Fibroblast of lung (primary cell): ENCODE measurements at regions not wholly inside any gene's neighbourhood (a gene's known extent, or its start where the extent isn't known, plus 50 kb on each side); places are given as distances from the start of the nearest gene placed in this dataset.
A peak's percentile ranks its signal among the peaks of the same experiment; 100 is the strongest.

Experiments
- DNase-seq, 2 donors: peaks; one replicate each; pipeline versions ENCODE4 v3.0.0 to v3.0.0-alpha.2; 2010; ENCODE audit warnings: low read depth in 2 of 2
- H2AFZ ChIP-seq: 2 replicates; pipeline ENCODE4 v1.5.1; 2012; ENCODE audit warnings: low read length, control low read depth, inconsistent platforms
- H3K27ac ChIP-seq: 2 replicates; pipeline ENCODE4 v1.5.1; 2011; ENCODE audit warnings: low read length, control low read depth; ENCODE audit not compliant: insufficient read depth
- H3K27me3 ChIP-seq: 2 replicates; pipeline ENCODE4 v1.5.1; 2011; ENCODE audit warnings: mild to moderate bottlenecking, low read length; ENCODE audit not compliant: control insufficient read depth, insufficient read depth
- H3K36me3 ChIP-seq: 2 replicates; pipeline ENCODE4 v1.5.1; 2011; ENCODE audit warnings: low read length; ENCODE audit not compliant: control insufficient read depth, insufficient read depth
- H3K4me1 ChIP-seq: 2 replicates; pipeline ENCODE4 v1.5.1; 2011; ENCODE audit warnings: low read length; ENCODE audit not compliant: control insufficient read depth, insufficient read depth; ENCODE audit errors: extremely low read depth
- H3K4me2 ChIP-seq: 2 replicates; pipeline ENCODE4 v1.5.1; 2011; ENCODE audit warnings: low read length, control low read depth; ENCODE audit not compliant: insufficient read depth; ENCODE audit errors: extremely low read depth
- H3K4me3 ChIP-seq, 4 experiments: fragments of 200-600 bp in 1 of 4; sonication (generic) in 1 of 4; replicated peaks in 1 of 4; 2 replicates each; pipeline ENCODE4 v1.5.1; 2011 to 2016; ENCODE audit warnings: low read length in 4 of 4, low read depth in 3 of 4, mild to moderate bottlenecking in 3 of 4, control low read depth in 2 of 4, inconsistent platforms in 1 of 4, mixed read lengths in 1 of 4; ENCODE audit not compliant: insufficient read depth in 1 of 4; ENCODE audit errors: control extremely low read depth in 1 of 4
- H3K79me2 ChIP-seq: 2 replicates; pipeline ENCODE4 v1.5.1; 2012; ENCODE audit warnings: mild to moderate bottlenecking, low read length, inconsistent platforms; ENCODE audit not compliant: control insufficient read depth, insufficient read depth
- H3K9ac ChIP-seq: 2 replicates; pipeline ENCODE4 v1.5.1; 2011; ENCODE audit warnings: mild to moderate bottlenecking, low read length, control low read depth; ENCODE audit not compliant: insufficient read depth
- H3K9me3 ChIP-seq: 2 replicates; pipeline ENCODE4 v1.5.1; 2012; ENCODE audit warnings: low read depth, low read length; ENCODE audit not compliant: control insufficient read depth, insufficient read depth
- H4K20me1 ChIP-seq: 2 replicates; pipeline ENCODE4 v1.5.1; 2011; ENCODE audit warnings: low read length; ENCODE audit not compliant: control insufficient read depth, insufficient read depth; ENCODE audit errors: extremely low read depth
- CTCF ChIP-seq, 2 donors: IDR thresholded peaks in 1 of 2; conservative IDR thresholded peaks in 1 of 2; 1 replicate in 1 of 2; 2 replicates in 1 of 2; pipeline ENCODE4 v1.5.1; 2011 to 2012; ENCODE audit warnings: low read length in 2 of 2, control low read depth in 1 of 2, inconsistent platforms in 1 of 2, low read depth in 1 of 2, mild to moderate bottlenecking in 1 of 2
- EZH2 ChIP-seq: IDR thresholded peaks from 2 replicates; pipeline ENCODE4 v1.5.1; 2012; ENCODE audit warnings: low read length, control low read depth, mild to moderate bottlenecking; ENCODE audit errors: missing control alignments

- H2AFZ ChIP-seq = no peak overlapping the region
- no peak overlapping the region for H3K9ac ChIP-seq
- H3K27ac ChIP-seq = no peak overlapping the region
- H3K36me3 ChIP-seq = no peaks in the 10 kb centered on the region
- H4K20me1 ChIP-seq = no peaks in the 10 kb centered on the region
- H3K4me2 ChIP-seq = no peak overlapping the region
- H3K4me1 ChIP-seq = no peaks in the 10 kb centered on the region
- TF ChIP-seq EZH2 (no peak), CTCF (conservative IDR thresholded peaks at IDR 0.05 in 1 of 2, IDR thresholded peaks at IDR 0.05 in 1 of 2; ENCODE audit: low read depth in 1 of 2, low read length in 2 of 2) (no peak)
- H3K79me2 ChIP-seq = no peaks in the 10 kb centered on the region
- DNase-seq = peak in 1 of 2 donors; percentile 81
- no peaks in the 10 kb centered on the region for H3K9me3 ChIP-seq
- H3K4me3 ChIP-seq = no peak overlapping the region
- no peaks in the 10 kb centered on the region for H3K27me3 ChIP-seq
Observed at GRCh38 chr2:18957909-18958308, 368.5 kb upstream of the NT5C1B start.

GRCh38 chr2:18950361-18950851 lies 361.0 kb upstream of the NT5C1B start:
- Histone ChIP-seq H3K9me3 (no peaks in the 10 kb centered on the region), H3K36me3 (no peaks in the 10 kb centered on the region), H3K79me2 (no peaks in the 10 kb centered on the region), H3K4me2 (peak overlapping the region; percentile 63), H4K20me1 (no peaks in the 10 kb centered on the region), H3K4me1 (peaks cover 8% of the 10 kb centered on the region), H3K27ac (peak overlapping the region; percentile 85), H3K9ac (no peak overlapping the region), H2AFZ (peak overlapping the region; percentile 60), H3K4me3 (no peak overlapping the region), H3K27me3 (no peaks in the 10 kb centered on the region)
- DNase-seq = peak; percentile 75 to 86
- TF ChIP-seq CTCF (conservative IDR thresholded peaks at IDR 0.05 in 1 of 2, IDR thresholded peaks at IDR 0.05 in 1 of 2; ENCODE audit: low read depth in 1 of 2, low read length in 2 of 2) (no peak), EZH2 (no peak)

- H3K79me2 ChIP-seq = no peaks in the 10 kb centered on the region
- peak overlapping the region; percentile 63 for H3K4me2 ChIP-seq
- no peak for TF ChIP-seq CTCF (conservative IDR thresholded peaks at IDR 0.05 in 1 of 2, IDR thresholded peaks at IDR 0.05 in 1 of 2; ENCODE audit: low read depth in 1 of 2, low read length in 2 of 2)
- TF ChIP-seq EZH2 = no peak
- H3K27me3 ChIP-seq = no peaks in the 10 kb centered on the region
- DNase-seq = no peak
- peak overlapping the region; percentile 19 for H2AFZ ChIP-seq
- no peaks in the 10 kb centered on the region for H4K20me1 ChIP-seq
- H3K4me3 ChIP-seq = no peak overlapping the region
- H3K4me1 ChIP-seq = peaks cover 8% of the 10 kb centered on the region
- peak overlapping the region; percentile 85 for H3K27ac ChIP-seq
- H3K36me3 ChIP-seq = no peaks in the 10 kb centered on the region
- no peak overlapping the region for H3K9ac ChIP-seq
- no peaks in the 10 kb centered on the region for H3K9me3 ChIP-seq
Observed at GRCh38 chr2:18949871-18950270, 360.5 kb upstream of the NT5C1B start.
